ENCODE measurements at regions not wholly inside any gene's neighbourhood (a gene's known extent, or its start where the extent isn't known, plus 50 kb on each side); places are given as distances from the start of the nearest gene placed in this dataset.

- TF ChIP-seq CTCF (IDR thresholded peaks at IDR 0.05; ENCODE audit: low read depth, low read length, missing input control) = no peak
- no peak for TF ChIP-seq TAF1 (conservative IDR thresholded peaks at IDR 0.05)
- TF ChIP-seq YY1 (IDR thresholded peaks at IDR 0.05) = no peak
- TF ChIP-seq, protein P1, sequence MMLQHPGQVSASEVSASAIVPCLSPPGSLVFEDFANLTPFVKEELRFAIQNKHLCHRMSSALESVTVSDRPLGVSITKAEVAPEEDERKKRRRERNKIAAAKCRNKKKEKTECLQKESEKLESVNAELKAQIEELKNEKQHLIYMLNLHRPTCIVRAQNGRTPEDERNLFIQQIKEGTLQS (IDR thresholded peaks at IDR 0.05) = no peak
- TF ChIP-seq SP1 (IDR thresholded peaks at IDR 0.05) = no peak
- TF ChIP-seq, protein P2, sequence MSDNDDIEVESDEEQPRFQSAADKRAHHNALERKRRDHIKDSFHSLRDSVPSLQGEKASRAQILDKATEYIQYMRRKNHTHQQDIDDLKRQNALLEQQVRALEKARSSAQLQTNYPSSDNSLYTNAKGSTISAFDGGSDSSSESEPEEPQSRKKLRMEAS (IDR thresholded peaks at IDR 0.05) = no peak
- TF ChIP-seq ZBTB33 (IDR thresholded peaks at IDR 0.05) = no peak
These were observed 276.3 kb upstream of the KCND2 start for GRCh38 chr7:119996634-119997033.

Measured in liver (tissue), 3 donors.